ENCODE measurements at regions not wholly inside any gene's neighbourhood (a gene's known extent, or its start where the extent isn't known, plus 50 kb on each side); places are given as distances from the start of the nearest gene placed in this dataset.

DNA sequence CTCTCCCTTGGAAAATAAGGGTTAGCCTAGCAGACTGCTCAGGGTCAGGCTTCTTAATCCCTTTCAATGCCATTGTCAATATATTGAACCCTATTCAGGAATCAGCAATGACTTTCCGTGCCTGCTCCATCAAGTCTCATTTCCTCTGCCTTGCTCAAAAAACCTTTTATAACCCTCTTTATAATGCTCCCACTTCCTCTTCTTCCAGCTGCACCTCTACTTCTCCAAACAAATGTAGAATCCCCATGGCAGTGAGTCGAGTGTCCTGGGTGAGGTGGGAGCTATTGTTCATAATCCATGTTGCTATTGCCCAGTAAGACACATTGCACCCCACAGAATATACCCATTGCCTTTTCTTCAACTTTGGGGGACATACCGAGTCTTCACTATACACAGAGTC lies 58.6 kb downstream of the OLIG1 start:
- POLR2A ChIA-PET = no interaction called here
- no peak overlapping the region for H3K4me3 ChIP-seq
- no peak for TF ChIP-seq NR3C1 (IDR thresholded peaks at IDR 0.05)
- TF ChIP-seq MYC (IDR thresholded peaks at IDR 0.05; ENCODE audit: borderline replicate concordance, low read length) = no peak
- no peak for TF ChIP-seq ZC3H11A (IDR thresholded peaks at IDR 0.05)
- WGBS (ENCODE audit: missing lambda C conversion rate) = 10% methylated on average over 3 of the region's 3 CpGs
- CTCF ChIA-PET = interaction anchor here (1.0 to 5.0 kb wide), 7 partner anchors 128 to 296 kb away, joined by 3 to 56 read pairs (median 15); no protein-coding TSS in a partner anchor
- H3K4me2 ChIP-seq = no peak overlapping the region
- no peak overlapping the region for H3K27ac ChIP-seq
- DNase-seq (ENCODE audit: low read depth in 1 of 2, low spot score in 1 of 2) = no peak
- FAIRE-seq = no peak
- no peaks in the 10 kb centered on the region for H3K9me3 ChIP-seq
- H3K4me1 ChIP-seq = peaks cover 10% of the 10 kb centered on the region; the same call in 2 of the 3 replicates
- no peak for ATAC-seq

GRCh38 chr21:33132054-33132453 lies 62.1 kb downstream of the OLIG1 start:
- Histone ChIP-seq H3K4me3 (no peak overlapping the region), H3K27ac (no peak overlapping the region), H3K9me3 (no peaks in the 10 kb centered on the region), H3K4me2 (no peak overlapping the region), H3K4me1 (no peaks in the 10 kb centered on the region)
- POLR2A ChIA-PET = no interaction called here
- FAIRE-seq (no peak), DNase-seq (ENCODE audit: low read depth in 1 of 2, low spot score in 1 of 2) (no peak), ATAC-seq (no peak)
- TF ChIP-seq ELK1 (IDR thresholded peaks at IDR 0.05; ENCODE audit: low read depth, low read length) (no peak), BCL3 (IDR thresholded peaks at IDR 0.05) (no peak)
- TF ChIP-seq, protein P1, sequence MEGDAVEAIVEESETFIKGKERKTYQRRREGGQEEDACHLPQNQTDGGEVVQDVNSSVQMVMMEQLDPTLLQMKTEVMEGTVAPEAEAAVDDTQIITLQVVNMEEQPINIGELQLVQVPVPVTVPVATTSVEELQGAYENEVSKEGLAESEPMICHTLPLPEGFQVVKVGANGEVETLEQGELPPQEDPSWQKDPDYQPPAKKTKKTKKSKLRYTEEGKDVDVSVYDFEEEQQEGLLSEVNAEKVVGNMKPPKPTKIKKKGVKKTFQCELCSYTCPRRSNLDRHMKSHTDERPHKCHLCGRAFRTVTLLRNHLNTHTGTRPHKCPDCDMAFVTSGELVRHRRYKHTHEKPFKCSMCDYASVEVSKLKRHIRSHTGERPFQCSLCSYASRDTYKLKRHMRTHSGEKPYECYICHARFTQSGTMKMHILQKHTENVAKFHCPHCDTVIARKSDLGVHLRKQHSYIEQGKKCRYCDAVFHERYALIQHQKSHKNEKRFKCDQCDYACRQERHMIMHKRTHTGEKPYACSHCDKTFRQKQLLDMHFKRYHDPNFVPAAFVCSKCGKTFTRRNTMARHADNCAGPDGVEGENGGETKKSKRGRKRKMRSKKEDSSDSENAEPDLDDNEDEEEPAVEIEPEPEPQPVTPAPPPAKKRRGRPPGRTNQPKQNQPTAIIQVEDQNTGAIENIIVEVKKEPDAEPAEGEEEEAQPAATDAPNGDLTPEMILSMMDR (IDR thresholded peaks at IDR 0.05) = 0 out of 3 replicates have a peak, but pooled peaks have one; percentile 6
- 39% methylated on average over 3 of the region's 3 CpGs for WGBS (ENCODE audit: missing lambda C conversion rate)
- CTCF ChIA-PET = interaction anchor here (1.4 to 1.5 kb wide), 2 partner anchors 192 to 474 kb away, joined by 4 to 8 read pairs; no protein-coding TSS in a partner anchor

DNA sequence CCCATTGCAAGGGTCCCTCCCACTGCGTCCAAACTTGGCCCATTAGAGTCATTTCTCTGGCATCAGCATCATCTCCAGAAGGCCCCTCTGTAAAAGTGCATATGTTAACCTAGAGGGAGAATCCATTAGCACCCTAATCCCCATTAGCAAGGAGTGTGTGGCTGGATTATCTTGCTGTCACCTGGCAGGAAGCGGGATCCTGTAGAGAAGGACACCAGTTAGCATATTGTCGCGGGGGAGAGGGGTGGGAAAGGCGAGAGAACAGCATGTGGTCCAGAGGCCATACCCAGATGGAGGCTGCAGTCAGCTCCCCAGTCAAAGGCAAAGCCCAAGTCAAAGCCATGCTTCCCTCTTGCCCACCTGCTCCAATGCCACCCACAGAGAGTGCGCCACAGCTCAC lies 64.0 kb downstream of the OLIG1 start:
- DNase-seq (ENCODE audit: low read depth in 1 of 2, low spot score in 1 of 2) (no peak), FAIRE-seq (no peak), ATAC-seq (no peak)
- WGBS (ENCODE audit: missing lambda C conversion rate) = 59% methylated on average over 2 of the region's 6 CpGs
- Histone ChIP-seq H3K4me3 (no peak overlapping the region), H3K9me3 (no peaks in the 10 kb centered on the region), H3K4me2 (no peak overlapping the region), H3K27ac (no peak overlapping the region), H3K4me1 (no peaks in the 10 kb centered on the region)
- no peak for TF ChIP-seq MAZ (IDR thresholded peaks at IDR 0.05; ENCODE audit: borderline replicate concordance, low read depth, low read length)
- CTCF ChIA-PET = interaction anchor here (1.0 kb wide), 1 partner anchor 193 kb away, joined by 3 read pairs; no protein-coding TSS in a partner anchor
- POLR2A ChIA-PET = no interaction called here

- FAIRE-seq = no peak
- no peak for ATAC-seq
- POLR2A ChIA-PET = no interaction called here
- no peak for DNase-seq (ENCODE audit: low read depth in 1 of 2, low spot score in 1 of 2)
- Histone ChIP-seq H3K9me3 (no peaks in the 10 kb centered on the region), H3K27ac (no peak overlapping the region), H3K4me2 (no peak overlapping the region), H3K4me3 (no peak overlapping the region), H3K4me1 (no peaks in the 10 kb centered on the region)
- CTCF ChIA-PET = interaction anchor here (0.6 to 1.1 kb wide), 3 partner anchors 9 to 921 kb away, joined by 3 to 6 read pairs (median 3); no protein-coding TSS in a partner anchor
- WGBS (ENCODE audit: missing lambda C conversion rate) = 61% methylated on average over 8 of the region's 8 CpGs
- TF ChIP-seq CEBPB (IDR thresholded peaks at IDR 0.05) = no peak
- no peak for TF ChIP-seq FOXS1 (CRISPR knock-in tag; IDR thresholded peaks at IDR 0.05)
- no peak for TF ChIP-seq KDM1A (IDR thresholded peaks at IDR 0.05; ENCODE audit: low read depth)
- TF ChIP-seq MAX (IDR thresholded peaks at IDR 0.05) = no peak
- no peak for TF ChIP-seq RNF2 (IDR thresholded peaks at IDR 0.05; ENCODE audit: borderline replicate concordance, low read depth)
- TF ChIP-seq HOXA7 (CRISPR knock-in tag; IDR thresholded peaks at IDR 0.05) = no peak
- no peak for TF ChIP-seq POLR2AphosphoS2 (conservative IDR thresholded peaks at IDR 0.05; ENCODE audit: low read length)
- TF ChIP-seq EHMT2 (IDR thresholded peaks at IDR 0.05; ENCODE audit: low read depth) = no peak
- TF ChIP-seq HEYL (CRISPR knock-in tag; IDR thresholded peaks at IDR 0.05) = no peak
- no peak for TF ChIP-seq JUNB (IDR thresholded peaks at IDR 0.05)
Observed at GRCh38 chr21:33135925-33136324, 66.0 kb downstream of the OLIG1 start.
